Suppressor macrophage treated with lipopolysaccharide for 4 hours (primary cell): ENCODE measurements at regions not wholly inside any gene's neighbourhood (a gene's known extent, or its start where the extent isn't known, plus 50 kb on each side); places are given as distances from the start of the nearest gene placed in this dataset.

Experiments
- DNase-seq: peaks from one replicate; pipeline ENCODE4 v3.0.0-alpha.2; 2020

- DNase-seq: no peak
These were observed 54.2 kb downstream of the FOXI1 start for GRCh38 chr5:170159947-170160346.

DNA sequence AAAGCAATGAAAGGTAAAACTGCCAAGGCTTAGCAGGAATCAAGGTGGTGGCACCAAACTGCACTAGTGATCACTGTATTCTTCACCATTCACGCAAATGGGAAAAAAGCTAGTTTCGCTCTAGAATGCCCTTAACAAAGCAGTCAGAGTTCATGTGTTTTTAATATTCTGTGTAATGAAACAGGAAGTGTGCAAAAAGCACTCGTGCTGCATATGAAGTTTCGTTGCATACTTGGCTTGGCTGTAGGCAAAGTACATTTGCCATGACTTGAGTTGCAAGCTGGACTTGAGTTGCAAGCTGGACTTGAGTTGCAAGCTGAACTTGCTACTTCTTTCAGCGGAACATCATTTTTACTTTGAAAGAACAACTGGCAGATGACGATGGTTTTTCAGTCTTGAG lies 55.4 kb downstream of the FOXI1 start:
- peak; percentile 23 for DNase-seq

DNA sequence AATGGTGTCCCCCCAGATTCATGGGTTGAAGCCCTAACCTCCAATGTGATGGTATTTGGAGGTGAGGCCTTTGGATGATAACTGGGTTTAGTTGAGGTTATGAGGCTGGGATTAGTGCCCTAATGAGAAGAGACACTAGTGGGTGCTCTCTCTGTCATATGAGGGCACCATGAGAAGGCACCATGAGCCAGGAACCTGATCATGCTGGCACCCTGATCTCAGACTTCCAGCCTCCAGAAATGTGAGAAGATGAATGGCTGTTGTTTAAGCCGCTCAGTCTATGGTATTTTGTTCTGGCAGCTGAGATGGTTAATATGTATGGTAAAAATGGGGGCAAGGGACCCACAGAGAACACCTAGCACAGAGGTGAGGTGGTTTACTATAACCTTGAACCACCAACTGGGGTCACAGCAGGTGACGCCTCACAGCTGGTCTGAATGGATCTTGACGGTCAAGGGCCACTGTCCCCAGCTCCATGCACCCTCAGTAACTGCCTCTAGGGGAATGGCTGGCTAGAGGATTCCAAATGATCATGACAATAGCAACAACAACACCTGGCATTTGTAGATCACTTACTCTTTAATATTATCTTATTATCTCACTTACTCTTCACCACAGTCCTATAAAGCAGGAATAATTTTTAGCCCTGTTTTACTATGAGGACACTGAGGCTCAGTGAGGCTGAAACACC lies 57.1 kb downstream of the FOXI1 start:
- DNase-seq: no peak

DNA sequence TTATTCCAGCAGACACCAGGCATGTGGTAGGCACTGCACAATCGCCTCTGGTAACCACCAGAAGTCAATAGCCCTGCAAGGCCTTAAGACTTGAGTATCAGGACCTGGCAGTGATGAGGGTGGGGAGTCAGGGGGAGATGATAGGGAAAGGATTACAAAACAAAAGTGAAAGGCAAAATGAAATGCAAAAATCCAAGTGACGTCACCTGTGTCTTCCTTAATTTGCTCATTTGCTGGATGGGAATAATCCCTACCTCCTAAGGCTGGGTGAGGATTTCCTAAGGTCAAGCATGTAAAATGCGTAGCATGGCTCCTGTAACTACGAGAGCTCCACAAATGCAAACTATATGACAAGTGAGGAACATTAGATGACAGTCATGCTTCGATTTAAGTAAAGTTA lies 58.4 kb downstream of the FOXI1 start:
- no peak for DNase-seq

DNA sequence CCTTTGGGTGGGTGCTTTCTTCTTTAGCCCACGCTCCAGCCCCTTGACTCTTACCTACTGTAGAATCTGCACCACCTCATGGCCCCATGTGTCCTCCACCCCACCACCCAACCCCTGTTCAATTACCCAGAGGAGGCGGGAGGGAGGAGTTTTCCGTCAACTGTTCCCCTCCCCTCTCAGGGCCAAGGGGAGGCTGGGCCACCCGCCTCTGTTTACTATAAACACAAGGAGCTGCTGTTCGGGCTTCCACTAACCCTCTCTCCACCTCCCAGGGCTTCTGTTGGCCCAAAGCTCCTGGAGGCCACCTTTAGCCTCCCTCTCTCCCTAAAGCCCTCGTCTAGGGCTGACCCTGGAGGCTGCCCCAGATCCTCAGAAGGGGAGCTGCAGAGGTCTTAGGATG lies 59.2 kb downstream of the FOXI1 start:
- DNase-seq: no peak

DNA sequence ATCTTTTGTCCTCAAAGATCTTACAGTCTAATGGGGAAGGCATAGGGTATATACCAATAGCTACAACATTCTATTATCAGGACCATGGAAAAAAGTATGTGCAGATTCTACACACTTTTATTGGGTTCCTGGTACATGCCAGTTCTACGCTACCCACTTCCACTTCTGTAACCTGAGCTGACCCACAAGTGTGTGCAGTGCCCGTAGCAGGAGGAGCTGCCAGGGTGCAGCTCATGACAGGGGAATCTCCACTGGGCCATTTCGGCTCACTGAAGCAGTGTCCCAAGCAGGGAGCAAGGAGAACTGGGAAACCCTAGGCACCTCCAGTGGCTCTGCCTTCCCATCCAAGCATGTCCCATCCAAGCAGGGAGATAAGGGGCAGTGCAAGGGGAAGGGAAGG lies 60.4 kb downstream of the FOXI1 start:
- no peak for DNase-seq

DNA sequence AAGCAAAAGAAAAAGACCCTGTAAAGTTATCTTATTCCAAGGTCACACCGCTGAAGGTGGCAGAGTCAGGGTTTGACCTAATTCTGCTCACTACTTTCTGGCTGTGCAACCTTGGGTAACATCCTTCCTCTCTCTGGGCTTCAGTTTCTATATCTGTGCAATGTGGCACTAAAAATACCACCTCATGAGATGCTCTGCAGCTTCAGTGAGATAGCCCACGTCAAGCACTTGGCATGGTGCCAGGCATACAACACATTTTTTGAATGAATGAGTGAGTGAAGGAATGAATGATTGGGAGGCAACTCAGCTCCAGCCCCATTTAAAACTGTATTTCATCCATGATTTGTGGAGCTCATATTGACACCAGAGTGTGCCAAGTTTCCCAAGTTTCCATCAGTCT lies 62.3 kb downstream of the FOXI1 start:
- no peak for DNase-seq

- DNase-seq: no peak
These were observed 63.1 kb downstream of the FOXI1 start for GRCh38 chr5:170168797-170169196.

- DNase-seq: no peak
These were observed 62.8 kb upstream of the C5orf58 start for GRCh38 chr5:170169996-170170395.

GRCh38 chr5:170171811-170172210 lies 61.0 kb upstream of the C5orf58 start:
- DNase-seq: no peak

DNA sequence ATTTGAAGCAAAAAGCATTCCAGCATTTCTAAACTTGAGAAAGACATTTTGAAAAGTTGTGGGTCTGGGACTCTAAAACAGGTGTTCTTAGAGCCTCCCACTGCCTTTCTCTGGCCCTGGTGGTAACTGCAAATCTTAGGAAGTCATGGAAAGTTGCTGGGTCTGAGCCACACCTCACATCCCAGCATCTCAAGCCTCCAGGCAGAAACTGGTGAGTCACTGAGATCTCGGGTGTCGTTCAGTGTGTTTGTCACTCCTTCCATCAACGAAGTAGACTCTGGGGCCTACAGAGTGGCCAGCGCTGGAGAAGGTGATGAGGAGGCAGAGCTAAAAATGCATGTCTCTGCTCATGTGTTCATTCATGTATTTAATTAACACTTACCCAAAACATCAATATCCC lies 59.6 kb upstream of the C5orf58 start:
- no peak for DNase-seq

DNA sequence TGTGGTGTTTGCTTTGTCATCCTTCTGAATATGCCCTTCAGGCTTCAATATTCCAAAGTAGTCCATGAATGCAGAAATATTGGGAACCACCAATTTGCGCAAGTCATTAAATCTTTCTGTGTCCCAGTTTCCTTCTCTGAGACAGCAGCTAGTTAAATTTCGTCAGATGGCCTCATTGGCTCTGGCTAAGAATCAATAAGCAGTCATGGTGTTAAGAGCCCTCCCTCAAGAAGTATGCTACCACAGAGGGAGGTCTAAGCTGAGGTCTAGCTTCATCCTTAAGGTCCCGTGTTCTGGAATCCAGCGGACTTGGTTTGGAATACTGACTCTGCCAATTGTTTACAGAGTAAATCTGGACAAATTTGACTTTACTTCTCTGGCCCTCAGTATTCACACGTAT lies 59.1 kb upstream of the C5orf58 start:
- no peak for DNase-seq

GRCh38 chr5:170176916-170177315 lies 55.9 kb upstream of the C5orf58 start:
- DNase-seq: no peak

GRCh38 chr5:170178814-170179213 lies 54.0 kb upstream of the C5orf58 start:
- DNase-seq: no peak

DNA sequence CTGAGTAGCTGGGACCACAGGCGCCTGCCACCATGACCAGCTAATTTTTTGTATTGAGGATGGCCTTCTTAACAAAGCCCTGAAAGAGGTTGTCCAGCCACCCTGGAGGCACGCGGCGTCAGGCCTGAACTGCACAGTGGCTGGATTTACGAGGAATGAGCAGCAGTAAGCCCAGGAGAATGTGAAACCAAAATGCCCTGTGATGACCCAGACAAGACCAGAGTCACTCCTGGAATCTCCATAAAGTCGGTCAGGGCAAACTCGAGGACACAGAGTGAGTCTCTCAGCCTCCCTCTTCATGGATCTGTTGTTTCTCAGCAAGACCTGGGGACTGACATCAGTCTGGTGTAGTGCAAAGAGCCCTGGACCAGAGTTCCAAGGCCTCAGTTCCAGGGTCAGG lies 53.2 kb upstream of the C5orf58 start:
- DNase-seq: no peak

DNA sequence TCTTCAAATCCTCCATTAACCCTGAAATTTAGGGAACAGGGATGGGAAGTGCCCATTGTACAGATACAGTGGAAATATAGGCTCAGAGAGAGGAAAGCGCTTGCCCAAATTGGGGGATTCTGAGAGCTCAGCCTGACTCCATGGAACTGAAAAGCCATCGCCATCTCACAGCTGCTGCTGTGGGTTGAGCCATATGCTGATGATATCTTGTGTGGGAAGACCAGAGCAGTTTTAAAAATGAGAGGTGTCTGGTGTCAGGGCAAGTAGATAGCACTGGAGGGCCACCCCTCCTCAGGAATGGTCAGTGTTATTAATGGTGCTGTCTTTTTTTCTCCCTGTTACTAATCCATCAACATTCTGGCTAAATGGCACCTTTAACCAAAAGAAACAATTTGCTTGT lies 50.9 kb upstream of the C5orf58 start:
- no peak for DNase-seq

- DNase-seq: no peak
These were observed 50.3 kb upstream of the C5orf58 start for GRCh38 chr5:170182491-170182890.
